Endothelial cell (in vitro differentiated cells): ENCODE measurements at regions not wholly inside any gene's neighbourhood (a gene's known extent, or its start where the extent isn't known, plus 50 kb on each side); places are given as distances from the start of the nearest gene placed in this dataset.
"Not testable (repeated sequence)": the region's sequence is repeated elsewhere in the genome, so short reads cannot be mapped to it uniquely, and the experiment has no call there.

Source experiments
- DNase-seq: peaks from one replicate; pipeline ENCODE4 v3.0.0; 2021; ENCODE audit warnings: low spot score
- H3K27ac Mint-ChIP-seq: one replicate; pipeline ENCODE4 v1.8.0; 2021; ENCODE audit warnings: mixed read lengths, inconsistent platforms; ENCODE audit not compliant: unreplicated experiment
- H3K27me3 Mint-ChIP-seq: one replicate; pipeline ENCODE4 v1.8.0; 2021; ENCODE audit warnings: mild to moderate bottlenecking, moderate library complexity, mixed read lengths, inconsistent platforms; ENCODE audit not compliant: unreplicated experiment
- H3K36me3 Mint-ChIP-seq: one replicate; pipeline ENCODE4 v1.8.0; 2021; ENCODE audit warnings: mild to moderate bottlenecking, low read depth, mixed read lengths, inconsistent platforms; ENCODE audit not compliant: unreplicated experiment
- H3K4me1 Mint-ChIP-seq: one replicate; pipeline ENCODE4 v1.8.0; 2021; ENCODE audit warnings: mild to moderate bottlenecking, mixed read lengths, inconsistent platforms; ENCODE audit not compliant: unreplicated experiment
- H3K4me3 Mint-ChIP-seq: one replicate; pipeline ENCODE4 v1.8.0; 2021; ENCODE audit warnings: mild to moderate bottlenecking, mixed read lengths, inconsistent platforms; ENCODE audit not compliant: unreplicated experiment
- H3K9me3 Mint-ChIP-seq: one replicate; pipeline ENCODE4 v1.8.0; 2021; ENCODE audit warnings: mixed read lengths, inconsistent platforms; ENCODE audit not compliant: unreplicated experiment
- CTCF ChIP-seq: fragments of 200-600 bp; sonication (generic); IDR thresholded peaks from one replicate; pipeline ENCODE4 v1.5.0; 2021; ENCODE audit warnings: antibody characterized with exemption; ENCODE audit not compliant: unreplicated experiment

- no peak for TF ChIP-seq CTCF
- no peak for DNase-seq
- H3K27me3 Mint-ChIP-seq = no peaks in the 10 kb centered on the region
- no peak overlapping the region for H3K4me3 Mint-ChIP-seq
- H3K9me3 Mint-ChIP-seq = no peaks in the 10 kb centered on the region
- no peaks in the 10 kb centered on the region for H3K36me3 Mint-ChIP-seq
- no peaks in the 10 kb centered on the region for H3K4me1 Mint-ChIP-seq
- H3K27ac Mint-ChIP-seq = no peak overlapping the region
Observed at GRCh38 chr5:112583166-112583565, 154.5 kb upstream of the APC start.

DNA sequence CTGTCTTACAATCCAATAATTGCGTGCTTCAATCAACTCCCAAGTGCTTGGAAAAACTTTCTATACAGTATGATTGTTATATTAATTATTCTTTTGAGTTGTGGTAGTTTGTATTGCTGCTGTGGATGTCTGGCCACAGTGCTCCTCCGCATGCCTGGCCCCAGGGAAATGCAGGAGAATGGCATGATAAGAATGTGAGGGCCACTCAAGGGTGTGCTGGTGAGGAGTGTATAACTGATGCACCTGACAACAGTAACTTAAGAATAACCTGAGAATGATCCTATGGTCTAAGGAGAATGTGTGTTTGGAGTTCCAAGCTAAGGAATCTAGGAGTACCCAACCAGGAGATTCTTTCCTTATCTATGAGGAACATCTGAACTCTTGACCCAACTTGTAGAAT is 152.9 kb upstream of the APC start:
- Mint-ChIP-seq H3K4me3 (no peak overlapping the region), H3K4me1 (no peaks in the 10 kb centered on the region), H3K36me3 (no peaks in the 10 kb centered on the region), H3K9me3 (no peaks in the 10 kb centered on the region), H3K27ac (no peak overlapping the region), H3K27me3 (no peaks in the 10 kb centered on the region)
- DNase-seq = no peak
- TF ChIP-seq CTCF = no peak

GRCh38 chr5:112586596-112587062 is 151.1 kb upstream of the APC start:
- no peaks in the 10 kb centered on the region for H3K36me3 Mint-ChIP-seq
- no peak for TF ChIP-seq CTCF
- H3K4me3 Mint-ChIP-seq = no peak overlapping the region
- no peak overlapping the region for H3K27ac Mint-ChIP-seq
- H3K9me3 Mint-ChIP-seq = no peaks in the 10 kb centered on the region
- DNase-seq = no peak
- H3K4me1 Mint-ChIP-seq = no peaks in the 10 kb centered on the region
- no peaks in the 10 kb centered on the region for H3K27me3 Mint-ChIP-seq

DNA sequence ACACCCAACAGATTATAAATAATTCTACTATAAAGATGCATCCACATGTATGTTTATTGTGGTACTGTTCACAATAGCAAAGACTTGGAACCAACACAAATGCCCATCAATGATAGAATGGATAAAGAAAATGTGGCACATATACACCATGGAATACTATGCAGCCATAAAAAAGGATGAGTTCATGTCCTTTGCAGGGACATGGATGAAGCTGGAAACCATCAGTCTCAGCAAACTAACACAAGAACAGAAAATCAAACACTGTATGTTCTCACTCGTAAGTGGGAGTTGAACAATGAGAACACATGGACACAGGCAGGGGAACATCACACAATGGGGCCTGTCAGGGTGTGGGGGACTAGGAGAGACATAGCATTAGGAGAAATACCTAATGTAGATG is 146.8 kb upstream of the APC start:
- H3K27ac Mint-ChIP-seq = not testable (repeated sequence)

DNA sequence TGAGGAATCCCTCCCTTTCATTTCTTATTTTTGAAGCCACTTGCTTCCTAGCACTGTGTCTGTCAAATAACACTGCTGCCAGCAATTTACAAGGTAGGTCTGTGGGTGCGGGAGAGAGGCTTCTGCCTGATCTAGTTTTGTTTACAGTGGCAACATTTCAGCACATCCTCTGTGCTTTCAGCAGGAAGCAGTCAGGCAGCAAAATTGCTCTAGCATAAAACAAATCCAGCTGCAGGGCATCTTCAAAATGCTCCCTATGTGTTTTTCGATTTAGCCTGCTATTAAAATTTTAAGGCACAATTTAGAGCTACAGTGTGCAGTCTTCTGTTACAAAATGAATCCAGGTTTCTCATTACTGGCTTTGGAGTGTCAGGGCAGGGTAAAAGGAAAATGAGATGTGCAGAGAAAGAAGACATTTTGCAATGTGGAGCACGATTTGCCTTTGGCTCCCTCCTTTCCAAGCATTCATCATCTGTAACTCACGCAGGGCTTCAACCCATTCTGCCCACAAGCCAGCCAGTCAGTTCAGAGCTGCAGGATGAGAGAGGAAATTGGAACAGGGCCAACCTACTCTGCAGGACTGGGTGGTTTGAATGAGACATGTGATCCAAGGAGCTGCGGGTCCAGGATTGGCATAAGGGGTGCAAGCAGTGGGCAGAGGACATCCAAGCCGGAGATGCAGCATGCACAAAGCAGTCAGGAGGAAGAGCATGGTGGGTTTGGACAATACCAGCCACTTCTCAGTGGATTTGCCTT is 143.4 kb upstream of the APC start:
- Mint-ChIP-seq H3K27me3 (peaks cover 2% of the 10 kb centered on the region), H3K27ac (no peak overlapping the region), H3K36me3 (no peaks in the 10 kb centered on the region), H3K4me1 (peaks cover 4% of the 10 kb centered on the region), H3K4me3 (peak overlapping the region; percentile 40), H3K9me3 (no peaks in the 10 kb centered on the region)
- TF ChIP-seq CTCF = no peak
- DNase-seq = no peak

More for the DNA sequence above, 146.8 kb upstream of the APC start:
- not testable (repeated sequence) for H3K27me3 Mint-ChIP-seq, H3K4me3 Mint-ChIP-seq, H3K36me3 Mint-ChIP-seq, H3K9me3 Mint-ChIP-seq, H3K4me1 Mint-ChIP-seq, DNase-seq
